NOMO-1 treated with DMSO at 0.1 percent for 48 hours (cell line): ENCODE measurements at regions not wholly inside any gene's neighbourhood (a gene's known extent, or its start where the extent isn't known, plus 50 kb on each side); places are given as distances from the start of the nearest gene placed in this dataset.

Experiments
- DNase-seq: peaks from one replicate; lab custom pipeline; 2025; ENCODE audit not compliant: unreplicated experiment; lab: John Stamatoyannopoulos, UW

DNA sequence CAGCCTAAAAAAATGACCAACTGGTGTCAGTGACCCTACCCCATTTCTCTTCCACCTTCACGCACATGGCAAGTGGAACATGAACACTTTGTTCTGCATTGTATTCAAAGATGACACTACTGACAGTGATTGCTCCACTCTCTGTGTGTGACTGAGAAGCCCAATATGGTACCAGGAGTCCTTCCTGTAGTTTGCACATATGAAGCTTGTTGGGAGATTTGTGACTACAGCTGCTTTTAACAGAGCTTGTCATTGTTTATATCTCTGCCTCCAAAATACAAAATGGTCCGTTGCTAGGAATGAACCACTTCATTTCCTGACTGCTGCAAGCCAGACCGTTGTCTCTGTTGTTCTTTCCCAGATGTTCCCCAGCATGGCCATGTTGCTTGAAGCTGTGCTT, 140.3 kb upstream of the TCF21 start:
- DNase-seq, result no peak

DNA sequence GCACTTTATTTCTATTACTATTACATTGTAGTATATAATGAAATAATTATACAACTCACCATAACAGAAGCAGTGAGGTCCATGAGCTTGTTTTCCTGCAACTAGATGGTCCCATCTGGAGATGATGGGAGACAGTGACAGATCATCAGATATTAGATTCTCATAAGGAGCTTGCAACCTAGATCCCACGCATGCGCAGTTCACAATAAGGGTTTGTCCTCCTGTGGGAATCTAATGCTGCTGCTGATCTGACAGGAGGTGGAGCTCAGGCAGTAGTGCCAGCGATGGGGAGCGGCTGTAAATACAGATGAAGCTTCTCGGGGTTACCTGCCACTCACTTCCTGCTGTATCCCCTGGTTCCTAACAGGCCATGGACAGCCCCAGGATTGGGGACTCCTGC, 139.5 kb upstream of the TCF21 start:
- DNase-seq, result no peak

DNA sequence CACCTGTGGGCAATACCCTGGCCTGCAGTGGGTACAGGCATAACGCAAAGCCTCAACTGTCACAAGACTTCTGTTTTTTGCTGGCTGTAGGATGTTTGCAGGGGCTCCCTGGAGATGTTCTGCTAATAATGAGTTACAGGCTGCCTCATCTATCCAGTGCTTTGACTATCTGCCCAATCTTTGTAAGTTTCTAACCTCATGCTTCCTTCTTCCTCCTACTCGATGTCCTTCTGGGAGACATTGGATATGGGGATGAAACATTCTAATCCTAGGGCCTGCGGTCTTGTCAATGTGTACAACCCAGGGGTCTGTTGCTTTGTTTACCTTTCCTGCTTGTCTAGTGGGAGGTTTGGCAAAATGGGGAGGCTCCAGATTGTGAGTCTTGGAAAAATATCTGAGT, 136.8 kb upstream of the TCF21 start:
- DNase-seq, result no peak

DNA sequence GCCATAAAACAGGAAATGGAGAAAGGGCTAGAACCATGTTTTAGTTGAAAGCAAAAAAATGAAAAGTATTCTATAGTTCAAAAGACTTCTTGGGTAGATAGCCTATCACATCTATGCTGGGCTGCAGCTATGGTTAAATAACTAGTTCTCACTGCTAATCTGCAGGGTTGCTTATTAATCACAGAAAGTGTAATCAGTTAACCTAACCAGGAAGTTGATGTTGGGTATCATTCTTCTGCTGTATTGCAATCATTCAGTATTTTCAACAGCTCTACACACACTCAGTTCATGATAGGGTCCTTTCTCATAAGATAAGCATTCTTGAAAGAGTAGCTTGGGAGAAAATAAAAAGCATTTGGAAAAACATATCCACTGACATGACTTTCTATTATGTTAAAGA, 135.2 kb upstream of the TCF21 start:
- no peak for DNase-seq

DNA sequence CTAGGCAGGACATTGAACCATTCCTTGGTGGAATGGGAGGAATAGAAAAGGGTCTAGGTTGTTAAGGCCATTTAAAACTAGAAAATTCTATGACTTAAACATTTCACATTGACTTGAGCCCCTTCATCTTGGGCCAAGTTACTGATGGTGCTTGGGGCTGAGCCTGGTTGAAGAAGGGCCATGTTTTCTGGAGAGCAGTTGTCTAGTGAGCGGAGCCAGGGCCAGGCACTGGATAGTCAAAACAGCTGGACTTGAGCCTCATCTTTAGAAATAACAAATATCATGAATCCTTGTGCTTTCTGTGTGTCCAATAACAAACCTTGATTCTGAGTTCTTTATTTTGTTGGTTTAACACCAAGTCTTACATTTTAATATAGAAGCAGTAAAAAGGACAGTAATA, 134.6 kb upstream of the TCF21 start:
- no peak for DNase-seq

DNA sequence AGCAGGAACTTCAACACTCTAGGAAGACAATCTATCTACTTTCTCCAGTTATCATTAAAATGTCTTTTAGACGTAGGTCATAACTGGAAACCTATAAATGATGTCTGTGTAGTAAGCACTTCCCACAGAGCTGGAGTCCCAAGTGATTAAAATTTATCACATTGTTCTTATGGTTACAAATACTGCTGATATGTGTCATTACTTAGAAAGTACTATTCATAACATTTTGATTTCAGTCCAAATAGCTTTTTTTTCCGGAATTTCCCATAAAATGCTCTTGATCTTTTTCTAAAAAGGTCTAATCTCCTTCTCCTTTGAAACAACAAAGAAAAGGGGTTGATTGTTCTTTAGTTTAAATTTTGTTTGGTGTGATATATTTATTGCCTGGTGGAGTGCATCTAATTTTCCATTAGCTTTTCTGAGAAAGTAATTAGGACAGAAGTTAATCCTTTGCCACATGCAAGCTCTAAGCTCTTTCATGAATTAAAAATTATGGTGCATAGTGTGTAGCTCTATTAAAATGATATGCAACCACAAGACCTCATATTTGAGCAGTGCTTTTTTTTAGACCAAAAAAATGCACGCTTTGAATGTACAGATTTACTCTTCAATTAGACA, 132.7 kb upstream of the TCF21 start:
- no peak for DNase-seq

DNA sequence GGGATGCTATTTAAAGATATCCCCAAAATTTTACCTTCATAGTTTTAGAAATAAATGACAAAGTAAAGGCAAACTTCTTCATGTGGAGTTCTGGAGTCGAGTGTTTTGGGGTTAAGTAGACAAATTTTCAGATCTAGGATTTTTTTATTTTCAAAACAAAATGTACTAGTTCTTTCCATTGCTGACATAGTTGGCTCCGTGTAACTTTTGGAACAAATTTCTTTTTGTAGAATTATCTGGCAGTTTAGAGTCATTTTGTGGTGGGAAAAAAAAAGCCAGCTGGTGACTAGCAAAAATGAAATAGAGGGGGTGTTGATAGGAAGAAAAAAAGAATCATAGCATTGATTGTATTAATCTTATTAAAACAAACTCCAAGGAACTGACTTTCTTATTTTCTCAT, 131.6 kb upstream of the TCF21 start:
- DNase-seq, result no peak

- DNase-seq, result no peak
These were observed 130.0 kb upstream of the TCF21 start for GRCh38 chr6:133758815-133759335.

DNA sequence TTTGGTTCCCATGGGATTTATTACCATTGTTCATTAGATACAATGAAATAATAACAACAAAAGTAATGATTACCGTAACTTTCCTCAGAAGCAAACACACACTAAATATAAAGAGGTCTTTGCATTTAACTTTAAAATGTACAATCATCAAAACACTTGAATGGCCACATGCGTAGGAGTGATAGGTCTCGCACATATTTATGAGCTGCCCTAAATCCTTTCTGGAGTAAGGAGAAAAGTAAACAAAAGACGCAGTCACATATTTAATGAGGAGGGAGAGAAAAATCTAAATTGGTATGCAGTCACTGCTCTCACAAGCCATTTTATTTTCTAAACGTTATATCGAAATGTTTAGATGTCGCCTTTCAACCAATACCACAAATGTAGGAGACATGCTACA, 129.4 kb upstream of the TCF21 start:
- DNase-seq, result no peak

GRCh38 chr6:133761706-133762105, 127.2 kb upstream of the TCF21 start:
- DNase-seq, result no peak

- no peak for DNase-seq
These were observed 124.7 kb upstream of the TCF21 start for GRCh38 chr6:133764008-133764753.

DNA sequence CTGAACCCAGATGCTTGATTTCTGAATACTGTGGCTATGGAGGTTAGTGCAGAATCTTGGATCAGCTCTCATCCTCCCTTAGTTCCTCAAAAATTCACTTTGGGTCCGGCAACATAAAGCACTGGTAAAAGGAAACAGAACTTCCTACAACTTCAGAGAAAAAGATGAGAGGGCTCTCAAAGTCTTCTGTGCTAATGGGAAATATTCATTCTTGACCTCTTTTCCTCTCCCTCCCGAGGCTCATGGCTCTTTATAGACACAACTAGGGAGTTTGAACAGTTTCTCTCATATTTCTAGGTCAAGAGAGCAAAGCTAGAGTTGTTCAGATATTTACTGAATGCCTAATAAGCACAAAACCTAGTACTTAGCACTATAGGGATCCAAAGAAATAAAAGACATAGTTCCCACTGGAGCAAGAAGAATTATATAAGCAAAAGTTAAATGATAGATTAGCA, 124.1 kb upstream of the TCF21 start:
- no peak for DNase-seq

DNA sequence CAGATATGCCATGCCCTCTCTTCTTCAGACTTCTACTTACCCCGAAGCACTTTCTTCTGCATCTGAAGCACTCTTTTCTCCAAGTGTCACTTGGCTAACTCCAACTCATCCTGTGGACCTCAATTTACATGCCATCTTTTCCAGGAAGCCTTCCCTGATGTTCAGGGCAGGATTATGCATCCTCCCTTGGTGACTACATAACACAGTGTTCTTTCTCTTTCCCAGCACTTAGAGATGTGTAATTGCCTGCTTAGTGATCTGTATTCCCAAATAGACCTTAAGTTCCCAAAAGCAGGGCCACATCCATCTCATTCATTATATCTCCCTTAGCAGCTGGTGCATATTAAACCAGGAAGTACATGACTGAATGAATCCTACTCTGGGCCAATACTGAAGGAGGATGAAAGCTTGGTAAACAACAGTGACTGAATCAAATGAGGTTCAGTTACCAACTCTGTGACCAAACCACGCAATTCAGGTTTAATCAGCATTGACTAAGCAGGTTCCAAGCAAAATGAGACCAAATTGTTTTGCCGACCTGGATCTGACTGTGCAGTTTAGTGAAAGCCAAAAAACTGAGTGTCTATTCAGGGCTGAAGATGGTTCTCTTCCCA, 121.4 kb upstream of the TCF21 start:
- no peak for DNase-seq

DNA sequence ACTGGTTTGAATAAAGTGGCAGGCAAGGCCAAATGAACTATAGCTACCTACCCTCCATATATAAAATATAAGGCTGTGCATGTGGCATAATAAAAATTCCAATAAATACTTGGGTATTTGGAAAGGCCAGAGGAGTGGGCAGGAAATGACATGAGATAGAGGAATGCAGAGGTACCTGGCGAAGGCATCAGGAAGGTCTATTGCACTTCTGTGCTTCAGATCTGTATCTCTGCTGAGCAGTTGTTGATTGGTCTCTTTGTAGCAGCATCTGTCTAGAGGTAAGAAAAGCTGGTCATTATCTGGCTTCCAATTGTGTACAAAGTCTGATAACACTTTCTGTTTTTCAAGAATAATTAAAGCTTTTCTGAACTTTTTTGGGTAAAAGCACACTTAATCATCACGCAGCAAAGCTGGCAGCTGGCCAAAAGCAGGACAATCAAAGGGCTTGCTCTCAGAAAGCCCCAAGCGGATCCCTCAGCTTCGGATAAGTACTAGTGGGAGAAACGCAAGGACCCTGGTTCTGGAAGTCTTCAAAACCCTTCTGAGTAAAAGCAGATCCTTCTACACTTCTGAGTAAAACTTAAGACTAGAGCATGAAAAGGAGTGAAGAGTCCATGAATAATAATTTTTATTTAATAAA, 120.1 kb upstream of the TCF21 start:
- DNase-seq, result no peak

DNA sequence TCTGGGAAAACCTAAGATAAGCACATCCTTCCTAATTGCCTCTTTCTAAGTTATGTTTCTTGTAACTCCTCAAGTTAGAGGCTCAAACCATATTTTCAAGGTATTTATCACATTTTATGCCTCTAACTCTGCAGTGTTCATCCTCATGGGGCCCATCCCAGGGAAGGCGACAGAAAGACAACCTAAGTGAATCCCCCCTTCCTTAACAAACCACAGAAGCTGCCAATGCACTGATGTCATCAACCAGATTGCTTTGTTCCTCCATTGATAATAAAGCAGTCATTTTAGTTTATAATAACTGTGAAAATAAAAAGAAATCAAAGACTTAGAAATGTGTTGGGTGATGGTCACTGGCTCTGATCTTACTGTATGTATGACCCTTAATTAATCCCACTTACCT, 119.5 kb upstream of the TCF21 start:
- DNase-seq, result no peak

- no peak for DNase-seq
These were observed 116.3 kb upstream of the TCF21 start for GRCh38 chr6:133772567-133772966.

DNA sequence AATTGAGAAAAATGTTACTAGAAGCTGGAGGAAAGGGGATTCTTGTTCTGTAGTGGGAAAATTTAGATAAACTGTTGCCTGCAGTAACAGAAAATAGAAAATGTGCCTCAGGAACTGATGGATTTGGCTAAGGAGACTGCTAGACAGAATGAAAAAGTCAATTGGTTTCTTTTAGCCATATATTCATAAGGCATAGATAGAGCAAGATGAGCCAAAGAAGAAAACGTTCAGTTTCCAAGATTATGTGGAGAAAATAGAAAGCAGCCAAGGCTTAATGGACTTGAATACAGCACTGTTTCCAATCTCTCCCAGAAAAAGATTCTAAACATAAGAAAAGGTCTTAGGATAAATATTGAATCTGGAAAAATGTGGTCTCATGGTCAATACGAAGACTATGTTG, 115.1 kb upstream of the TCF21 start:
- DNase-seq, result no peak

- no peak for DNase-seq
These were observed 114.6 kb upstream of the TCF21 start for GRCh38 chr6:133774356-133774755.

DNA sequence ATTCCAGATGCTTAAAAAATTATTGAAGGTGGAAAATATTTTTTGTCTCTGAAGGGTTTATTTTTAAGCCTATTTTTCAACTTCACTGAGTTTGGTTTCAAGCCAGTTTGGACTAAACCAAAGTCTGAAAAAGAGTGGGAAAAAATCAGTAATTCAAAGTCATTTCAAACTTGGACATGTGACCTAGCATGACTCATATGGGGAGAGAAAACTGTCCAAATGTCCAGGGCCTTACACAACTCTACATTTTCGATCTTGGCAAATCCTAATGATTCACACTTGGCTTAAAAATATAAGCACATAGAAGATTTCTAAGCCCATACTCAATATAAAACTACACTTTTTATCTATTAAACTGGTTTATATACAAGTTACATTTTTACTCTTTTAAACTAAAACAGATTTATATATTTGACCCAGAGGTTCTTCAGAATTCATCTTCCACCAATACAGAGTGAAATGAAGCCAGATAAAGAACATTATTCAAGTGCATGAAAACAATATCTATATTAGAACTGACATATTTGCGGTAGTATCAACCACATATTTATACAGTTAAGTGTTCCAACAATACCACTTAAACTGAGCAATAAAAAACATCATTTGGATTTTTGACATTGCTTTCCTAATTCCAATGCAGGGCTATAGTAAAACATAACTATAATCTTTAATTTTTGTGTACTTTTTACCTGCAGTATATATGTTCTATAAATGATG, 110.3 kb upstream of the TCF21 start:
- no peak for DNase-seq

DNA sequence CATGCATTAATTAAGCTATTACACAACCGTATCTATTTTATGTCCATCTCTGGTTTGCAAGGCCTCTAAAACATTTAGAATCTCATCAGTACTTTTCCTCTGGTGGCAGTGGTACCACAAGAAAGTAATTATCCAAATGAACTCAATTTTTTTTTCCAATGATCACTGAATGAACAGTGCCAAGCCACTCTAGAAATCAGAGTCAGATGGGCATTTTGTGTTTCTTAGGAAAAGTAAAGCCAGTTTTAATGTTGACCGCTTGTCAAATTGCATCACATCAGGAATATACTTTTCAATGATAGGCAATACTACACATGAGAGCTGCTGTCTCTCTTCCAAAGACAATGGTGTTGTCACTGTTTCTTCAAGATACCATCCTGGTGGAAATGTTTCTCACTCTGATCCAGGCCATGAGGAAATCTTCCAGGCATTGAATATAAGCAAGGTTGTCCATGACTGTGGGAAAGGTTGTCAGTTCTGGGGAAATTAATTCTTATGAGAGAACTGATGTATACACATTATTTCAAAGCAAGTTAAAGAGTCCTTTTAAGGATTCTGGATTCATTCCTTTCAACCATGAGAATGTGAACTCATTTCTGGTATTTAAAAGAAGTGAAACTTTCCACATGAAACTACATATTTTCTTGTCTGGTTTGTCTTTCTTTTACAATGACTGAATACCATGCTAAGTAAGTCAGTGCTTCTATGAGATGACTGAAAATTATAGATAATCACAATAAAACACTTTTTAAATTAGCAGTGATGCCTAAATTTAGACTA, 108.8 kb upstream of the TCF21 start:
- DNase-seq, result no peak
